Activated CD4-positive, alpha-beta T cell treated with anti-CD3 and anti-CD28 coated beads, Interleukin-2, amount 10 ng/mL, durations not matched to agents 24 days and 14 days (primary cell): ENCODE measurements at regions not wholly inside any gene's neighbourhood (a gene's known extent, or its start where the extent isn't known, plus 50 kb on each side); places are given as distances from the start of the nearest gene placed in this dataset.
"Not testable (repeated sequence)": the region's sequence is repeated elsewhere in the genome, so short reads cannot be mapped to it uniquely, and the experiment has no call there.

Experiments
- DNase-seq: peaks from one replicate; pipeline ENCODE4 v3.0.0; 2022
- H3K27ac Mint-ChIP-seq: one replicate; pipeline ENCODE4 v1.8.0; 2022; ENCODE audit warnings: mild to moderate bottlenecking, mixed read lengths
- H3K27me3 Mint-ChIP-seq: one replicate; pipeline ENCODE4 v1.8.0; 2022; ENCODE audit warnings: mixed read lengths
- H3K36me3 Mint-ChIP-seq: one replicate; pipeline ENCODE4 v1.8.0; 2022; ENCODE audit warnings: low read depth, mild to moderate bottlenecking, mixed read lengths
- H3K4me1 Mint-ChIP-seq: one replicate; pipeline ENCODE4 v1.8.0; 2021; ENCODE audit warnings: mixed read lengths
- H3K4me3 Mint-ChIP-seq: one replicate; pipeline ENCODE4 v1.8.0; 2022; ENCODE audit warnings: mild to moderate bottlenecking, moderate library complexity, mixed read lengths
- H3K9me3 Mint-ChIP-seq: one replicate; pipeline ENCODE4 v1.8.0; 2021; ENCODE audit warnings: mixed read lengths
- intact Hi-C: fragments of 100-400 bp; cut with micrococcal nuclease; formaldehyde crosslinking; loops from one replicate; pipeline ENCODE4 v1.15.1; 2023

DNA sequence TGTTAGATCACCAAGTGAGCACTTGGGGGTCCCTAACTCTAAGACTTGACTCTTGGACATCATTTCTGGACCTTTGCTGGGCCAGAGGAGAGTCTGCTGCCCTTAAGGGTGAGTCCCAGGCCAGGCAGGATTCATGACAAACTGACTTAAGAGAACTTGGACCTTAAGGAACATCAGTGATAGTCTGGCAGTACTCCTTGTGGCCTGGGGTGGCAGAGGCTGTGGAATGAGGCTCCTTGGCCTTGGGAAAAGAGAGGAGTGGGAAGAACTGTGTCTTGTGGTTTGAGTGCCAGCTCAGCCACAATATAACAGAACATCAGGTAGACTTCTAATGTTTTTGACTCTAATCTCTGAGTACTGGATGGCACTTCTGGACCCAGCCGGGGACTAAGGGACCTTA, 478.7 kb downstream of the MEI4 start:
- no peaks in the 10 kb centered on the region for H3K4me1 Mint-ChIP-seq
- no peaks in the 10 kb centered on the region for H3K36me3 Mint-ChIP-seq
- H3K27ac Mint-ChIP-seq, result no peak overlapping the region
- intact Hi-C loops, result no loop called here
- H3K4me3 Mint-ChIP-seq, result no peak overlapping the region
- no peak for DNase-seq
- peaks cover 9% of the 10 kb centered on the region for H3K9me3 Mint-ChIP-seq
- no peaks in the 10 kb centered on the region for H3K27me3 Mint-ChIP-seq

DNA sequence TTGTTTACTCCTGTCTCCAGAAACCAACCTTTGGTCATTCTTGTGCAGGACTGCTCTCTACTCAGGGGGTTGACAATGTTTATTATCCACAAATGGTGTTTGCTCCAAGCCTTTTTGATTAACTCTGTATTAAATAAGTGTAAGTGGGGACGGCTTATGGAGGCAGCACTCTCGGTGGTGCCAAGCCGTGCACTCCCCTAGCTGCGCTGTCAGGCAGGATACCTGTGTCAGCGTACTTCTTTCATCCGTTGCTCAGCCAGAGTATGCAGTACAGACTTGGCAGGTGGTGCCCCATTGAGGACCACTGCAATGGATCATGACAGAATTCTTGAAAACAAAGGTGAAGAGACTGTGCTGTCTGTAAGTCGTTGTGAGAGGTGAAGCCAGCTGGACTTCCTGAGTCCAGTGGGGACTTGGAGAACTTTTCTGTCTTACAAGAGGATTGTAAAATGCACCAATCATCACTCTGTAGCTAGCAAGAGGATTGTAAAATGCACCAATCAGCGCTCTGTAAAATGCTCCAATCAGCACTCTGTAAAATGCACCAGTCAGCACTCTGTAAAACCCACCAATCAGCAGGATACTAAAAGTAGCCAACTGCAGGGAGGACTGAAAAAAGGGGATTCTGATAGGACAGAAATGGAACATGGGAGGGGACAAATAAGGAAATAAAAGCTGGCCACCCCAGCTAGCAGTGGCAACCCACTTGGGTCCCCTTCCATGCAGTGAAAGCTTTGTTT, 480.0 kb downstream of the MEI4 start:
- Mint-ChIP-seq H3K4me1 (no peaks in the 10 kb centered on the region), H3K27ac (no peak overlapping the region), H3K9me3 (peaks cover 13% of the 10 kb centered on the region), H3K27me3 (no peaks in the 10 kb centered on the region), H3K4me3 (no peak overlapping the region), H3K36me3 (no peaks in the 10 kb centered on the region)
- DNase-seq, result no peak
- intact Hi-C loops, result no loop called here

DNA sequence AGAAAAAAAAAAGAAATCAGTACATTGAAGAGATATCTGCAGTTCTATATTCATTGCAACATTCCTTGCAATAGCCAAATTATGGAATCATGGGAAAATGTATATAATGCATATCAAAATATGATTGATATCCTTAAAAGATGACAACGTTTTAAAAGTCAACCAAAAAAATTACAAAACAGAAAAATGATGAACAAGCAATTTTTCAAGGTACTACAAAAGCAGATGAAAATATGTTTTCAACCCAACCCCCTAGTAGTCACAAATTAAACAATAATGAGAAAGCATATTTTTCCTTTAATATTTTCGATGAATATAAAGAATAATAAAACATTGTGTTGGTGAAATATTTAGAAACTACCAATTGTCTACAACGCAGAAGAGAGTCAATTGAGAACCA, 497.6 kb downstream of the MEI4 start:
- Mint-ChIP-seq H3K4me1 (no peaks in the 10 kb centered on the region), H3K4me3 (no peak overlapping the region)
- intact Hi-C loops, result no loop called here

DNA sequence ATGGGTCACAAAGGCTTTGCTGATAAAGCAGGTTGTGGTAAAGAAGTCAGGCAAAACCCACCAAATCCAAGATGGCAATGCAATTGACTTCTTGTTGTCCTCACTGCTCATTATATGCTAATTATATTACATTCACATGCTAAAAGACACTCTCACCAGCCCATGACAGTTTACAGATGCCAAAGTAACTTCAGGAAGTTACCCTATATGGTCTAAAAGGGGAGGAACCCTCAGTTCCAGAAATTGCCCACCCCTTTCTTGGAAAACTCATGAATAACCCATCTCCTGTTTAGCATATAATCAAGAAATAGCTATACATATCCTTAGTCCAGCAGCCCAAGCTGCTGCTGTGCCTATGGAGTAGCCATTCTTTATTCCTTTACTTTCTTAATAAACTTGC, 501.1 kb downstream of the MEI4 start:
- H3K27me3 Mint-ChIP-seq, result no peaks in the 10 kb centered on the region
- no peaks in the 10 kb centered on the region for H3K36me3 Mint-ChIP-seq
- H3K4me1 Mint-ChIP-seq, result no peaks in the 10 kb centered on the region
- H3K27ac Mint-ChIP-seq, result no peak overlapping the region
- peaks cover 3% of the 10 kb centered on the region for H3K9me3 Mint-ChIP-seq
- intact Hi-C loops, result no loop called here
- no peak overlapping the region for H3K4me3 Mint-ChIP-seq
- no peak for DNase-seq

More for the DNA sequence above, 497.6 kb downstream of the MEI4 start:
- H3K36me3 Mint-ChIP-seq, result no peaks in the 10 kb centered on the region
- H3K9me3 Mint-ChIP-seq, result peaks cover 7% of the 10 kb centered on the region
- no peaks in the 10 kb centered on the region for H3K27me3 Mint-ChIP-seq
- H3K27ac Mint-ChIP-seq, result no peak overlapping the region
- DNase-seq, result no peak

DNA sequence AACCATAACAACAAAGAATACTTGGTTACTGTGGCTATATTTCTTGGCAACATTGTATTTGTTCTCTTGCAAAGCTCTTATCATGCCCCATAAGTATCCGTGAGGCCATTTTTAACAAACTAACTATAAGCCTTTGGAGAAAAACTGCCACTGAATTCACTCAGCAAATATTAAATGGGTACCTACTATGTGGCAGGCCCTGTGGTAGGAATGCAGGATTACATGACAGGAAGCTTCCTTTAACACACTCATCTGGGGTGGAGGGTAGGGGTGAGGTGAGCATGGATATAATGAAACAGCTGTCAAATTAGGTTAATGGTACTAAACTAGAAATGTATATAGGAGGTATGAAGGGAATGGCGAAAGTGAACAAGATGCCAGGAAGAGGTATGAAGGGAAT, 504.8 kb downstream of the MEI4 start:
- Mint-ChIP-seq H3K4me1 (no peaks in the 10 kb centered on the region), H3K27ac (no peak overlapping the region), H3K27me3 (no peaks in the 10 kb centered on the region), H3K36me3 (no peaks in the 10 kb centered on the region), H3K4me3 (no peak overlapping the region), H3K9me3 (no peaks in the 10 kb centered on the region)
- no peak for DNase-seq
- intact Hi-C loops, result no loop called here

DNA sequence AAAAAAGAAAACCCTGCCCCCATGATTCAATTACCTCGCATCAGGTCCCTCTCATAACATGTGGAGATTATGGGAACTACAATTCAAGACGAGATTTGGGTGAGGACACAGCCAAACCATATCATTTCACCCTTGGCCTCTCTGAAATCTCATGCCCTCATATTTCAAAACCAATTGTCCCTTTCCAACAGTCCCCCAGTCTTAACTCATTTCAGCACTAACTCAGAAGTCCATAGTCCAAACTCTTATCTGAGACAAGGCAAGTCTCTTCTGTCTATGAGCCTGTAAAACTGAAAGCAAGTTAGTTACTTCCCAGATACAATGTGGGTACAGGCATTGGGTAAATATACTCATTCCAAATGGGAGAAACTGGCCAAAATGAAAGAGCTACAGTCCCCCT, 536.1 kb downstream of the MEI4 start:
- H3K9me3 Mint-ChIP-seq, result no peaks in the 10 kb centered on the region
- H3K4me1 Mint-ChIP-seq, result no peaks in the 10 kb centered on the region
- DNase-seq, result no peak
- intact Hi-C loops, result loop anchor here (1.0 kb wide), 1 partner anchor 20 kb away; no protein-coding TSS in a partner anchor
- H3K4me3 Mint-ChIP-seq, result no peak overlapping the region
- no peaks in the 10 kb centered on the region for H3K36me3 Mint-ChIP-seq
- H3K27ac Mint-ChIP-seq, result no peak overlapping the region
- H3K27me3 Mint-ChIP-seq, result no peaks in the 10 kb centered on the region

DNA sequence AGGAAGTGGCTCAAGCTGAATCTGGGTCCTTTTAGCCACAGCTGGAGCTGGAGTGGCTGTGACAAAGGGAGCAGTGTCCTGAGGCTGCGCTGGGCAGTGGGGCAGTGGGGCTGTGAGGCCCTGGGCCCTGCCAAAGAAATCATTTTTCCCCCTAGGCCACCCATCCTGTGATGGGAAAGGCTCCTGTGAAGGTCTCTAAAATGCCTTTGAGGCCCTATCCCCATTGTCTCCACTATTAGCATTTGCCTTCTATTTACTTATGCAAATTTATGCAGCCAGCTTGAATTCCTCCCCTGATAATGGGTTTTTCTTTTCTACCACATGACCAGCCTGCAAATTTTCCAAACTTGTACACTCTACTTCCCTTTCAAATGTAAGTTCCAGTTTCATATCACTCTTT, 539.2 kb downstream of the MEI4 start:
- no peak overlapping the region for H3K27ac Mint-ChIP-seq

DNA sequence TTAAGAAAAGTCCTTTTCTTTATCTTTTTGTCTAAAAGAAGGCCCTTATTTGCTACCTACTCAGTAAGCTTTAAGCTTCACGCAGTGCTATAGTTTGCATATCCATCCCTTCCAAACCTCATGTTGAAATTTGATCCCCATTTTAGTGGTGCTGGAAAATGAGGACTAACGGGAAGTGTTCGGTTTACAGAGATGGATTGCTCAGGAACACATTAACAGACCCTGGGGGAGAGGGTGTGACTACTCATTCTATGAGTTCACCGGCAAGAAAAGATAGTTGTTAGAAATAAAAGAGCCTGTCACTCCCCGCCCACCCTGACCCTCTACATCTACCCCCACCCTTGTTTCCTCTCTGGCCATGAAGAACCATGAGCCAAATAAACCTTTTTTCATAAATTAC, 546.2 kb downstream of the MEI4 start:
- Mint-ChIP-seq H3K9me3 (no peaks in the 10 kb centered on the region), H3K27ac (no peak overlapping the region), H3K27me3 (no peaks in the 10 kb centered on the region), H3K4me1 (no peaks in the 10 kb centered on the region), H3K4me3 (no peak overlapping the region), H3K36me3 (no peaks in the 10 kb centered on the region)
- no peak for DNase-seq
- intact Hi-C loops, result no loop called here

More for the DNA sequence above, 539.2 kb downstream of the MEI4 start:
- intact Hi-C loops, result no loop called here
- no peaks in the 10 kb centered on the region for H3K9me3 Mint-ChIP-seq
- H3K4me3 Mint-ChIP-seq, result no peak overlapping the region
- DNase-seq, result no peak
- H3K36me3 Mint-ChIP-seq, result no peaks in the 10 kb centered on the region
- no peaks in the 10 kb centered on the region for H3K4me1 Mint-ChIP-seq
- H3K27me3 Mint-ChIP-seq, result no peaks in the 10 kb centered on the region

DNA sequence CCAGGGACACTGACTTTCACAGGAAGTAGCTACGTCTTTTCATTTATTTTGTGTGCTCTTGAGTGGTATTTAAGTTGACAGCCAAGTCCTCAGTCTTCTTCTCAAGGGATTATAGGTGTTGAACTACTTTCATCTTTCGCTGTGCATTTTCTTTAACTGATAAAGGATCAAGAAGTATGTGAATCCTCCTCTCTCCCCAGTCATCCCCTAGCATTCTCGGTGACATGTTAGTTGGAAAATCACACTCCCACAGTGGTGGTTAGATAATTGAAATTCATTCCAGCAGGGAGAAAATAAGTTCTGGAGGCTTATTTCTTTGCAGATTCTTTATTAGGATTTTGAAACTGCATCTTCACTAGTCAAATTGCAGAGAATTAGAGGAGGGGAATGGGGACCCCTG, 569.4 kb downstream of the MEI4 start:
- Mint-ChIP-seq H3K27me3 (no peaks in the 10 kb centered on the region), H3K4me1 (no peaks in the 10 kb centered on the region), H3K27ac (no peak overlapping the region), H3K36me3 (no peaks in the 10 kb centered on the region), H3K4me3 (no peak overlapping the region), H3K9me3 (no peaks in the 10 kb centered on the region)
- intact Hi-C loops, result no loop called here
- no peak for DNase-seq

DNA sequence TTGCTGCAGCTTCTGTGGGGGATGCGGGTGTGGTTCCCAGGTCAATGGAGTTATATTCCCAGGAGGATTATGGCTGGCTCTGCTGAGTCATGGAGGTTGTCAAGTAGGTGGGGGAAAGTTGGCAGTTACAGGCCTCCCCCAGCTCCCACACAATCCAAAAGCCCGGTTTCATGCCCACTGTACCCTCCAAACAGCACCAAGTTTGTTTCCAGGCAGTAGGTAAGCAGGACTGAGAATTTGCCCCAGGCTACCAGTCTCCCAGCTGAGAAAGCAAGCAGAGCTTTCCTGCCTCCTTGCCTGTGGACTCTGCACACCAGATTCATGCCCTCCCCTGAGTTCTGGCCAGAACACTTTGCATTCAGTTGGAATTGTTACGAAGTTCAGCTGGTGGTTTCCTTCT, 578.2 kb downstream of the MEI4 start:
- intact Hi-C loops, result no loop called here

DNA sequence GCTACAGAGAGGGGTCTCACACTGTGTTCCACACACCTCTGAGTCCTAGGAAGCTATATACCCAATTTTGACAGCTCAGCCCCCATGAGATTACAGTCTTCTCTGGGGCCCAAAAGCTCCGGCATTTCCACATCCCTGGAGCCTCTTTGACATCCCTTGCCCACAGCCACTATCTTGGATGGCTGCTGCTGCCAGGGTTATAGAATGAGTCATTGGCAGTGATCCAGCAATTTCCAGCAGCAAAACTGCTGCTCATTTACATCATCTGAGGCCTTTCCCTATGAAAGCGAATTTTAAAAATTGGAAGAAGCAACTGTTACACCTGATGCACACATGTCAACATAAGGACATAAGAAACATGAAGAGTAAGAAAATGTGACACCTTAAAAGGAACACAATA, 590.7 kb downstream of the MEI4 start:
- no peak for DNase-seq
- Mint-ChIP-seq H3K4me1 (no peaks in the 10 kb centered on the region), H3K27ac (no peak overlapping the region), H3K36me3 (no peaks in the 10 kb centered on the region), H3K9me3 (no peaks in the 10 kb centered on the region), H3K4me3 (no peak overlapping the region), H3K27me3 (no peaks in the 10 kb centered on the region)
- intact Hi-C loops, result no loop called here

More for the DNA sequence above, 578.2 kb downstream of the MEI4 start:
- no peaks in the 10 kb centered on the region for H3K4me1 Mint-ChIP-seq
- H3K27me3 Mint-ChIP-seq, result no peaks in the 10 kb centered on the region
- no peak for DNase-seq
- peaks cover 4% of the 10 kb centered on the region for H3K9me3 Mint-ChIP-seq
- no peak overlapping the region for H3K4me3 Mint-ChIP-seq
- H3K36me3 Mint-ChIP-seq, result no peaks in the 10 kb centered on the region
- H3K27ac Mint-ChIP-seq, result no peak overlapping the region

DNA sequence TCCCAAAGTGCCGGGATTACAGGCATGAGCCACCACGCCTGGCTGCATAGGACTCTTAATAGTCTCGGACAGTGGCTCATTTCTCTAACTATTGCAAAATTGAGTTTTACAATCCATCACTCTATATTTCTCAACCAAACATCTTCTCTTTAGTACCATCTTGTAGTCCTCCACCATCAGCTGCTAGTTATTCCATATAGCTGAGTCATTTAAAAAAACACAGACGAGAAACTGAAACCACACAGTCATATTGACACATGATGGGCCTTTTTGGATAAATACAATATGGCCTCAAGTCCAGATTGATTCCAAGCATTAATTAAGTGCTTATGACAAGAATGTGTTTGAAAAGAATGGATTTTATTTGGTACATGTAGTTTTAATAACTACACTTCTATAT, 599.1 kb downstream of the MEI4 start:
- Mint-ChIP-seq H3K27ac (no peak overlapping the region), H3K4me1 (no peaks in the 10 kb centered on the region), H3K27me3 (no peaks in the 10 kb centered on the region)

DNA sequence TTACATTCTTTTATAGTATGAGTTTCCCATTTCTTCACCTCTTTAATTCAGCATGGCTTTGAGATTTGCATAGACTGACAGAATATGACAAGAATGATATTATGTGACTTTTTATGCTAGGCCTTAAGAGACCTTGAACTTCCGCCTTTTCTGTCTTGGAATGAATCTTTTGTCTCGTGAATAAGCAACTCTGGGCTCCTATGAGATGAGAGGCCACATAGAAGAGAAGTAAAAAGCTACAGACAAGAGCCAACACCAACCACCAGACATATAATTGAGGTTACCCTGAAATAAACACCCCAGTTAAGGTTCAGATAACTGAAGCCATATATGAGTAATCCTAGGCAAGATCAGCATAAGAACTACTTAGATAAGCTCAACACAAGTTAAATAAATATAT, 600.8 kb downstream of the MEI4 start:
- no peak for DNase-seq
- no peak overlapping the region for H3K27ac Mint-ChIP-seq
- no peaks in the 10 kb centered on the region for H3K4me1 Mint-ChIP-seq
- H3K27me3 Mint-ChIP-seq, result no peaks in the 10 kb centered on the region
- H3K4me3 Mint-ChIP-seq, result no peak overlapping the region
- no peaks in the 10 kb centered on the region for H3K36me3 Mint-ChIP-seq
- intact Hi-C loops, result no loop called here
- H3K9me3 Mint-ChIP-seq, result peaks cover 3% of the 10 kb centered on the region

More for the DNA sequence above, 599.1 kb downstream of the MEI4 start:
- no peak for DNase-seq
- intact Hi-C loops, result no loop called here
- Mint-ChIP-seq H3K36me3 (no peaks in the 10 kb centered on the region), H3K9me3 (peaks cover under 1% of the 10 kb centered on the region), H3K4me3 (no peak overlapping the region)

DNA sequence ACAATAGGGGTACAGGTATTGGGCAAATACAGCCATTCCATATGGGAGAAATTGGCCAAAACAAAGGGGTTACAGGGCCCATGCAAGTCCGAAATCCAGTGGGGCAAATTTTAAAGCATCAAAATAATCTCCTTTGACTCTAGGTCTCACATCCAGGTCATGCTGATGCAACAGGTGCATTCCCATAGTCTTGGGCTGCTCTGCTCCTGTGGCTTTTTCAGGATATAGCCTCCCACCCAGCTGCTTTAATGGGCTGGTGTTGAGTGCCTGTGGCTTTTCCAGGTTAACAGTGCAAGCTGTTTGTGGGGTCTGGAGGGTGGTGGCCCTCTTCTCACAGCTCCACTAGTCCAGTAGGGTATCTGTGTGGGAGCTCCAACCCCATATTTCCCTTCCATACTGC, 607.1 kb downstream of the MEI4 start:
- Mint-ChIP-seq H3K27ac (no peak overlapping the region), H3K4me3 (no peak overlapping the region), H3K36me3 (no peaks in the 10 kb centered on the region), H3K4me1 (no peaks in the 10 kb centered on the region), H3K27me3 (no peaks in the 10 kb centered on the region), H3K9me3 (peaks cover 3% of the 10 kb centered on the region)
- no peak for DNase-seq
- intact Hi-C loops, result no loop called here

DNA sequence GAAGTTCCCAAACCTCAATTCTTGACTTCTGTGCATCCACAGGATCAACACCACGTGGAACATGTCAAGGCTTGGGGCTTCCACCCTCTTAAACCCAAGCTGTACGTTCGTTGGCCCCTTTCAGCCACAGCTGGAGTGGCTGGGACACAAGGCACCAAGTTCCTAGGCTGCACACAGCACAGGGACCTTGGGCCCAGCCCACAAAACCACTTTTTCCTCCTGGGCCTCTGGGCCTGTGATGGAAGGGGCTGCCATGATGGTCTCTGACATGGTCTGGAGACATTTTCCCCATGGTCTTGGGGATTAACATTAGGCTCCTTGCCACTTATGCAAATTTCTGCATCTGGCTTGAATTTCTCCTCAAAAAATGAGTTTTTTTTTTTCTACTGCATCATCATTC, 606.9 kb upstream of the IRAK1BP1 start:
- DNase-seq, H3K27me3 Mint-ChIP-seq, intact Hi-C loops, H3K9me3 Mint-ChIP-seq, H3K36me3 Mint-ChIP-seq, H3K4me1 Mint-ChIP-seq, H3K27ac Mint-ChIP-seq, H3K4me3 Mint-ChIP-seq: not testable (repeated sequence)
